ENCODE measurements at regions not wholly inside any gene's neighbourhood (a gene's known extent, or its start where the extent isn't known, plus 50 kb on each side); places are given as distances from the start of the nearest gene placed in this dataset.

DNA sequence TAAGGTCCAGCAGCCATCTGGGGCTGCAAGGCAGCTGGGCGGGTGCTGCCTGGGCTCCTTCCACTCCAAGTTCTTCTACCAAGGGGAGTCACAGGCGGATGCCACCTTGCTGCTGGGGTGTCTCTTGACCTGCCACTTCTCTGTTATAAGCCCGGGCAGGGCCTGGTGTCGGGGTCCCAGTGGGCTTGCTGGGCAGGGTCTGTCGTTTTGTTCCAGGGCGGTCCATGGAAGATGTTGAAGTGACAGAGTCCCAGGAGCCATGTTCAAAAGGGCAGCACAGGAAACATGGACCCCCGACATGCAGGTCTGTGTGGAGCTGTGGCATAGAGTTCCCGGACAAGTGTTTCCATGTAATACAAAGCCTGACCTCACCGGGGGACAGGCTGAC, 91.1 kb downstream of the TNFRSF13B start:
- TF ChIP-seq CTCF (conservative IDR thresholded peaks at IDR 0.05; ENCODE audit: low read depth): no peak
- ChIA-PET CTCF (no interaction called here), POLR2A (ENCODE audit: low non-redundant PET) (no interaction called here)
- H3K27ac ChIP-seq: no peak overlapping the region
- DNase-seq (ENCODE audit: low spot score): no peak

- TF ChIP-seq CTCF (conservative IDR thresholded peaks at IDR 0.05; ENCODE audit: low read depth): no peak
- CTCF ChIA-PET: no interaction called here
- POLR2A ChIA-PET (ENCODE audit: low non-redundant PET): no interaction called here
Observed at GRCh38 chr17:16880121-16880842, 91.6 kb downstream of the TNFRSF13B start.

GRCh38 chr17:16879686-16880085, 92.2 kb downstream of the TNFRSF13B start:
- POLR2A ChIA-PET (ENCODE audit: low non-redundant PET): no interaction called here
- no peak for DNase-seq (ENCODE audit: low spot score)
- CTCF ChIA-PET: interaction anchor here (0.8 kb wide), 1 partner anchor 516 kb away, joined by 3 read pairs; no protein-coding TSS in a partner anchor
- TF ChIP-seq CTCF (conservative IDR thresholded peaks at IDR 0.05; ENCODE audit: low read depth): no peak
- H3K27ac ChIP-seq: no peak overlapping the region

More at GRCh38 chr17:16880121-16880842, 91.6 kb downstream of the TNFRSF13B start:
- H3K27ac ChIP-seq: no peak overlapping the region
- DNase-seq (ENCODE audit: low spot score): no peak

DNA sequence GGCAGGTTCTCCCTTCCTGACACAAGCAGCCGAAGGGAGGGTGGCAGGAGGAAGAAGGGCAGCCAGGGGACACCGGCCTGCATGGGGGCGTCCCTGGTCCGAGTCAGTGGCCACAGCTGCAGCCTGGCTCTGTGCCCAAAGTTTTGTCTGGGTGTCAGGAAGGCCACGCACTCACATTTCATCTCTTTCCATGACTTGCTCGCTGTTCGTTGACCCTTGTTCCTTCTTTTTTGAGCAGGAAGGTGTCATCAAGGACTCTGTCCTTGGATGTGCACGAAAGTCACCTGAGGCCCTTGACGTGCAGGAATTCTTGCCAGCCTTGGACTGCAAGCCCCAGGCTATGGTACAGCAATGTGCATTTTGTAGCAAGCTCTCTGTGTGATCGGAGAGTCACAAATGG, 93.3 kb downstream of the TNFRSF13B start:
- H3K27ac ChIP-seq: no peak overlapping the region
- no peak for TF ChIP-seq CTCF (conservative IDR thresholded peaks at IDR 0.05; ENCODE audit: low read depth)
- CTCF ChIA-PET: interaction anchor here (0.6 to 0.8 kb wide), 2 partner anchors 9 to 514 kb away, joined by 3 to 7 read pairs; no protein-coding TSS in a partner anchor
- POLR2A ChIA-PET (ENCODE audit: low non-redundant PET): no interaction called here
- no peak for DNase-seq (ENCODE audit: low spot score)

DNA sequence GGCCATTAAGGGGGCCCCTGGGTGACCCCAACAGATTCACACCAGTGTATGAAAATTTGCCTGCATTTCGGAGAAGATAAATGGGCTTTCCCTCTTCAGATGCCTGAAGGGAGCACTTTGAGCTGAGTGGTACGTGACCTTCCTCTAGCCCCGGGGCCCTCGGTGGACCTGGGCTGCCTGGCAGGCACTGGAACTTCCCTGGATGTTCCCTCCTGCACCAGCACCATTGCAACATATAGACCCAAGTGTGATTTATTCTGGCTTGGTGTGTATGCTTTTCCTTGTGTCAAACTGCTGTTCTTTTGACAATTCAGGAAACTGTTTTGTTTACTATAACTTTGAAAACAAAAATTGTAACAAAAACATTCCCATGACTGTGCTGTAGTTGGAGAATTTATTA, 93.8 kb downstream of the TNFRSF13B start:
- no peak overlapping the region for H3K27ac ChIP-seq
- TF ChIP-seq CTCF (conservative IDR thresholded peaks at IDR 0.05; ENCODE audit: low read depth): no peak
- DNase-seq (ENCODE audit: low spot score): no peak
- POLR2A ChIA-PET (ENCODE audit: low non-redundant PET): no interaction called here
- CTCF ChIA-PET: interaction anchor here (0.6 kb wide), 1 partner anchor 9 kb away, joined by 7 read pairs; no protein-coding TSS in a partner anchor

DNA sequence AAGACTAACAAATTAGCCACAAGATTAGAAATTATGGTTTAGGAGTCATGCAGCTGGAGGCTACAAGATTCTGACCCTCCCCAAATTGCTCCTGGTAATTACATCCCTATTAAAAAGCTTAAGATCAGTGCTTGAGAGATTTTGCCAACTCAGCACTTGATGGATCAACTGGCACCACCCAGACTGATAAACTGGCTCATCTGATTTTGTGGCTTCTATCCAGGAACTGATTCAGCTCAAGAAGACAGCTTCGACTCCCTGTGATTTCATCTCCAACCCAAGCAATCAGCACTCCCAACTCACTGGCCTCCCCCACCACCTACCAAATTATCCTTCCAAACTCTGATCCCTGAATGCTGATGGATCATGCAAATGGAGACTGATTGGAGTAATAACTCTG, 94.8 kb downstream of the TNFRSF13B start:
- TF ChIP-seq CTCF (conservative IDR thresholded peaks at IDR 0.05; ENCODE audit: low read depth): no peak
- H3K27ac ChIP-seq: no peak overlapping the region
- POLR2A ChIA-PET (ENCODE audit: low non-redundant PET): no interaction called here
- CTCF ChIA-PET: no interaction called here
- no peak for DNase-seq (ENCODE audit: low spot score)

All from RWPE1 (cell line).